ENCODE measurements at regions not wholly inside any gene's neighbourhood (a gene's known extent, or its start where the extent isn't known, plus 50 kb on each side); places are given as distances from the start of the nearest gene placed in this dataset.

- TF ChIP-seq ZBTB43 (CRISPR knock-in tag; IDR thresholded peaks at IDR 0.05) (peak; percentile 83), IRF1 (CRISPR knock-in tag; IDR thresholded peaks at IDR 0.05) (no peak), SP1 (CRISPR knock-in tag; conservative IDR thresholded peaks at IDR 0.05) (peak; percentile 68; the same call in 1 of the 2 replicates), CTCF (IDR thresholded peaks at IDR 0.05) (no peak), ZNF532 (CRISPR knock-in tag; IDR thresholded peaks at IDR 0.05; ENCODE audit: borderline replicate concordance) (peak; percentile 10; the same call in 1 of the 2 replicates), ZNF121 (CRISPR knock-in tag; IDR thresholded peaks at IDR 0.05) (peak; percentile 7; the same call in 1 of the 2 replicates), PRRX2 (CRISPR knock-in tag; IDR thresholded peaks at IDR 0.05) (peak; percentile 28; the same call in 1 of the 2 replicates), EMX1 (CRISPR knock-in tag; IDR thresholded peaks at IDR 0.05) (peak; percentile 93), CREB1 (CRISPR knock-in tag; IDR thresholded peaks at IDR 0.05) (0 out of 2 replicates have a peak, but pooled peaks have one; percentile 63), USF2 (CRISPR knock-in tag; IDR thresholded peaks at IDR 0.05) (no peak), AR (CRISPR knock-in tag; IDR thresholded peaks at IDR 0.05) (peak; percentile 63; the same call in 1 of the 2 replicates), ZBTB21 (CRISPR knock-in tag; IDR thresholded peaks at IDR 0.05; ENCODE audit: borderline replicate concordance) (peak; percentile 29), IRF2 (CRISPR knock-in tag; IDR thresholded peaks at IDR 0.05; ENCODE audit: borderline replicate concordance, low read depth) (no peak), GRHL2 (CRISPR knock-in tag; IDR thresholded peaks at IDR 0.05; ENCODE audit: insufficient replicate concordance, severe bottlenecking) (no peak), MXD4 (CRISPR knock-in tag; IDR thresholded peaks at IDR 0.05; ENCODE audit: borderline replicate concordance) (no peak), SMAD3 (CRISPR knock-in tag; IDR thresholded peaks at IDR 0.05; ENCODE audit: borderline replicate concordance) (peak; percentile 83), NFE2L1 (CRISPR knock-in tag; IDR thresholded peaks at IDR 0.05) (no peak), ZNF425 (CRISPR knock-in tag; conservative IDR thresholded peaks at IDR 0.05) (peak; percentile 83)
Observed at GRCh38 chr5:12661617-12662370, 757.5 kb upstream of the CTNND2 start (continued).

Data from WTC11 (cell line).